Neuronal stem cell (in vitro differentiated cells): ENCODE measurements at regions not wholly inside any gene's neighbourhood (a gene's known extent, or its start where the extent isn't known, plus 50 kb on each side); places are given as distances from the start of the nearest gene placed in this dataset.
A peak's percentile ranks its signal among the peaks of the same experiment; 100 is the strongest.

ENCODE experiments used
- DNase-seq: peaks from one replicate; pipeline ENCODE4 v3.0.0-alpha.2; 2013; ENCODE audit warnings: low spot score
- H2AFZ ChIP-seq: one replicate; pipeline ENCODE4 v1.6.1; 2013; ENCODE audit warnings: mild to moderate bottlenecking, low read length, inconsistent platforms
- H2AK5ac ChIP-seq: 2 replicates; pipeline ENCODE4 v1.6.1; 2013; ENCODE audit warnings: low read depth, mild to moderate bottlenecking, inconsistent platforms, low read length, moderate library complexity, mixed read lengths
- H2BK120ac ChIP-seq: 2 replicates; pipeline ENCODE4 v1.6.1; 2013; ENCODE audit warnings: low read depth, mild to moderate bottlenecking, inconsistent platforms, low read length, moderate library complexity, mixed read lengths
- H2BK12ac ChIP-seq: one replicate; pipeline ENCODE4 v1.6.1; 2013; ENCODE audit warnings: low read length, inconsistent platforms
- H2BK15ac ChIP-seq: 2 replicates; pipeline ENCODE4 v1.6.1; 2013; ENCODE audit warnings: mild to moderate bottlenecking, low read length, inconsistent platforms, mixed read lengths
- H2BK5ac ChIP-seq: one replicate; pipeline ENCODE4 v1.6.1; 2013; ENCODE audit warnings: inconsistent platforms, mild to moderate bottlenecking, low read length, moderate library complexity
- H3K14ac ChIP-seq: one replicate; pipeline ENCODE4 v1.6.1; 2013; ENCODE audit warnings: low read length, inconsistent platforms
- H3K18ac ChIP-seq: 2 replicates; pipeline ENCODE4 v1.6.1; 2013; ENCODE audit warnings: low read length, inconsistent platforms
- H3K23ac ChIP-seq: 2 replicates; pipeline ENCODE4 v1.6.1; 2013; ENCODE audit warnings: low read depth, mild to moderate bottlenecking, mixed read lengths, low read length, inconsistent platforms; ENCODE audit not compliant: poor library complexity
- H3K27ac ChIP-seq: replicated peaks from 3 replicates; pipeline ENCODE4 v1.5.1; 2013; ENCODE audit warnings: low read length, inconsistent platforms
- H3K27me3 ChIP-seq, 3 experiments: 2 replicates each; pipeline ENCODE4 v1.6.1; 2013; ENCODE audit warnings: low read length in 3 of 3, mild to moderate bottlenecking in 2 of 3, inconsistent platforms in 1 of 3, low read depth in 1 of 3, mixed read lengths in 1 of 3, moderate library complexity in 1 of 3; ENCODE audit not compliant: control insufficient read depth in 3 of 3, insufficient read depth in 3 of 3
- H3K36me3 ChIP-seq, 2 donors: replicated peaks in 1 of 2; 2 replicates each; pipeline ENCODE4 v1.6.1; 2013; ENCODE audit warnings: low read length in 2 of 2; ENCODE audit not compliant: control insufficient read depth in 2 of 2, insufficient read depth in 2 of 2
- H3K4ac ChIP-seq: 2 replicates; pipeline ENCODE4 v1.6.1; 2013; ENCODE audit warnings: inconsistent platforms, mild to moderate bottlenecking, low read length, moderate library complexity
- H3K4me1 ChIP-seq, 2 donors: 1 replicate in 1 of 2; 2 replicates in 1 of 2; pipeline ENCODE4 v1.6.1; 2013; ENCODE audit warnings: low read length in 2 of 2, low read depth in 1 of 2; ENCODE audit not compliant: control insufficient read depth in 2 of 2, insufficient read depth in 1 of 2
- H3K4me2 ChIP-seq: one replicate; pipeline ENCODE4 v1.6.1; 2013; ENCODE audit warnings: mild to moderate bottlenecking, low read length, inconsistent platforms; ENCODE audit not compliant: insufficient read depth, poor library complexity, severe bottlenecking
- H3K4me3 ChIP-seq, 2 donors: 2 replicates each; pipeline ENCODE4 v1.5.1; 2013; ENCODE audit warnings: low read length in 2 of 2, mild to moderate bottlenecking in 2 of 2, inconsistent platforms in 1 of 2, moderate library complexity in 1 of 2
- H3K79me1 ChIP-seq: one replicate; pipeline ENCODE4 v1.6.1; 2013; ENCODE audit warnings: low read depth, mild to moderate bottlenecking, inconsistent platforms, low read length, moderate library complexity
- H3K9ac ChIP-seq: one replicate; pipeline ENCODE4 v1.6.1; 2013; ENCODE audit warnings: mild to moderate bottlenecking, low read depth, low read length, inconsistent platforms; ENCODE audit not compliant: poor library complexity
- H3K9me3 ChIP-seq, 2 donors: replicated peaks in 1 of 2; 2 replicates each; pipeline versions ENCODE3 to v1.6.1; 2013; ENCODE audit warnings: low read length in 2 of 2, mild to moderate bottlenecking in 2 of 2, inconsistent platforms in 1 of 2, low read depth in 1 of 2, mixed read lengths in 1 of 2, moderate library complexity in 1 of 2; ENCODE audit not compliant: control insufficient read depth in 2 of 2, insufficient read depth in 1 of 2
- H4K8ac ChIP-seq: one replicate; pipeline ENCODE4 v1.6.1; 2013; ENCODE audit warnings: low read depth, mild to moderate bottlenecking, inconsistent platforms, low read length, moderate library complexity
- H4K91ac ChIP-seq: one replicate; pipeline ENCODE4 v1.6.1; 2013; ENCODE audit warnings: low read length, low read depth, mild to moderate bottlenecking, inconsistent platforms; ENCODE audit not compliant: poor library complexity
- WGBS, 2 donors: extraction: QIAGEN DNeasy Blood & Tissue Kit; methylation state at CpG; one replicate each; pipeline ENCODE4 v1.1.7; 2013; ENCODE audit warnings: missing lambda C conversion rate in 2 of 2, mixed read lengths in 1 of 2; ENCODE audit not compliant: insufficient read length in 2 of 2, insufficient replicate concordance in 1 of 2; ENCODE audit errors: extremely low coverage in 2 of 2; 5-methylcytosine and 5-hydroxymethylcytosine counted together

- no peak for DNase-seq
- peaks cover 0 to 5% of the 10 kb centered on the region in 2 donors for H3K4me1 ChIP-seq
- no CpG with 5 or more reads among the region's 5 CpGs for WGBS, 2 donors
- no peaks in the 10 kb centered on the region for H3K36me3 ChIP-seq
- H2AK5ac ChIP-seq, result no peak overlapping the region
- no peak overlapping the region for H3K14ac ChIP-seq
- no peak overlapping the region for H4K8ac ChIP-seq
- no peak overlapping the region for H2BK120ac ChIP-seq
- no peak overlapping the region for H2BK12ac ChIP-seq
- H2AFZ ChIP-seq, result no peak overlapping the region
- no peaks in the 10 kb centered on the region for H3K9me3 ChIP-seq
- H3K23ac ChIP-seq, result no peak overlapping the region
- no peak overlapping the region for H2BK15ac ChIP-seq
- no peak overlapping the region for H3K4ac ChIP-seq
- H3K27me3 ChIP-seq, result no peaks in the 10 kb centered on the region
- no peak overlapping the region for H3K18ac ChIP-seq
- H3K79me1 ChIP-seq, result no peaks in the 10 kb centered on the region
- H3K4me3 ChIP-seq, result no peak overlapping the region
- H3K4me2 ChIP-seq, result no peak overlapping the region
- no peak overlapping the region for H3K27ac ChIP-seq
- H3K9ac ChIP-seq, result no peak overlapping the region
- no peak overlapping the region for H2BK5ac ChIP-seq
- no peak overlapping the region for H4K91ac ChIP-seq
Measured at GRCh38 chr15:47388299-47388698, 329.0 kb upstream of the SEMA6D start.

- no peak overlapping the region for H3K4ac ChIP-seq
- H3K9ac ChIP-seq, result no peak overlapping the region
- H3K36me3 ChIP-seq, result no peaks in the 10 kb centered on the region
- H3K9me3 ChIP-seq, result no peaks in the 10 kb centered on the region
- H3K14ac ChIP-seq, result no peak overlapping the region
- no peak overlapping the region for H3K18ac ChIP-seq
- no peak overlapping the region for H2AK5ac ChIP-seq
- no peak overlapping the region for H2AFZ ChIP-seq
- no CpG with 5 or more reads among the region's 2 CpGs for WGBS, 2 donors
- no peak overlapping the region for H4K8ac ChIP-seq
- no peak overlapping the region for H4K91ac ChIP-seq
- no peak overlapping the region for H3K27ac ChIP-seq
- no peaks in the 10 kb centered on the region for H3K27me3 ChIP-seq
- H3K79me1 ChIP-seq, result no peaks in the 10 kb centered on the region
- H2BK12ac ChIP-seq, result no peak overlapping the region
- no peak overlapping the region for H2BK120ac ChIP-seq
- no peak overlapping the region for H2BK15ac ChIP-seq
- H2BK5ac ChIP-seq, result no peak overlapping the region
- DNase-seq, result no peak
- no peak overlapping the region for H3K4me2 ChIP-seq
- H3K23ac ChIP-seq, result no peak overlapping the region
- H3K4me1 ChIP-seq, result peaks cover 0 to 2% of the 10 kb centered on the region in 2 donors
- H3K4me3 ChIP-seq, result no peak overlapping the region
Measured at GRCh38 chr15:47390208-47390765, 327.0 kb upstream of the SEMA6D start.

- no peaks in the 10 kb centered on the region for H3K27me3 ChIP-seq
- H3K36me3 ChIP-seq, result no peaks in the 10 kb centered on the region
- peaks cover 0 to 4% of the 10 kb centered on the region in 2 donors for H3K4me1 ChIP-seq
- H3K4me3 ChIP-seq, result no peak overlapping the region
- H3K18ac ChIP-seq, result no peak overlapping the region
- no peak overlapping the region for H4K91ac ChIP-seq
- H3K79me1 ChIP-seq, result no peaks in the 10 kb centered on the region
- H3K4ac ChIP-seq, result no peak overlapping the region
- no peak overlapping the region for H2BK15ac ChIP-seq
- no peak overlapping the region for H3K27ac ChIP-seq
- WGBS, 2 donors, result no CpG with 5 or more reads among the region's 6 CpGs
- no peak overlapping the region for H3K23ac ChIP-seq
- H2BK5ac ChIP-seq, result no peak overlapping the region
- H3K9me3 ChIP-seq, result no peaks in the 10 kb centered on the region
- no peak overlapping the region for H2BK120ac ChIP-seq
- no peak overlapping the region for H3K4me2 ChIP-seq
- H2AK5ac ChIP-seq, result no peak overlapping the region
- H4K8ac ChIP-seq, result no peak overlapping the region
- no peak overlapping the region for H2BK12ac ChIP-seq
- no peak overlapping the region for H3K9ac ChIP-seq
- H3K14ac ChIP-seq, result no peak overlapping the region
- DNase-seq, result peak; percentile 23
- no peak overlapping the region for H2AFZ ChIP-seq
Measured at GRCh38 chr15:47394286-47394809, 323.0 kb upstream of the SEMA6D start.

GRCh38 chr15:47395076-47395475 lies 322.2 kb upstream of the SEMA6D start:
- Histone ChIP-seq H3K4me1 (peaks cover 0 to 4% of the 10 kb centered on the region in 2 donors), H3K36me3 (no peaks in the 10 kb centered on the region), H3K9ac (no peak overlapping the region), H3K23ac (no peak overlapping the region), H3K18ac (no peak overlapping the region), H4K91ac (no peak overlapping the region), H3K27me3 (no peaks in the 10 kb centered on the region), H3K9me3 (no peaks in the 10 kb centered on the region), H3K4me3 (no peak overlapping the region), H2BK5ac (no peak overlapping the region), H3K4ac (no peak overlapping the region), H2BK15ac (no peak overlapping the region), H3K27ac (no peak overlapping the region), H2AK5ac (no peak overlapping the region), H2BK12ac (no peak overlapping the region), H2AFZ (no peak overlapping the region), H3K4me2 (no peak overlapping the region), H2BK120ac (no peak overlapping the region), H3K14ac (no peak overlapping the region), H4K8ac (no peak overlapping the region), H3K79me1 (no peaks in the 10 kb centered on the region)
- DNase-seq, result no peak
